Hematopoietic multipotent progenitor cell treated with erythropoietin and hydrocortisone succinate and interleukin-3 and kit ligand, for 8 days (in vitro differentiated cells): ENCODE measurements at regions not wholly inside any gene's neighbourhood (a gene's known extent, or its start where the extent isn't known, plus 50 kb on each side); places are given as distances from the start of the nearest gene placed in this dataset.

Experiments
- DNase-seq: peaks from one replicate; pipeline ENCODE4 v3.0.0-alpha.2; 2015

GRCh38 chr21:41560661-41561158, 52.8 kb upstream of the TMPRSS2 start:
- DNase-seq = no peak

GRCh38 chr21:41559658-41560631, 52.0 kb upstream of the TMPRSS2 start:
- DNase-seq = peak; percentile 3

- DNase-seq = no peak
These were observed 50.9 kb upstream of the TMPRSS2 start for GRCh38 chr21:41558842-41559241.

DNA sequence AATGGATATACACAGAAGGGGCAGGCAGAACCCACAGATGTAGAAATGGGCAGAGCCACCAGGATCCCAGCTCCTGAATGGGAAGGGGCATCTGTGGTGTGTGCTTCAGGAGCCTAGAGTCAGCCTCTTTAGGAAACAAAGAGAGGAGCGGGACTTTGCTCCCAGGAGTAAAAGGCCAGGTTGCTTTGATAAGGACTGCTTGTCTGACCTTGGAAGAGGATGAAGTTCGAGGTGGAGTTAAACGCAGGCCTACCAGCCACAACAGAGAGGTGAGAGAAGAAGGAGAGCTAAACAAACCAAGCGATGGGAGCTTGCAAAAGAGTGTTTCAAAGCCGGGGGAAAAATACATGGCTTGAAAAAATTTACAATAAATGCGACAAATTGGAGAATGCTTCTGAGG, 49.9 kb upstream of the TMPRSS2 start:
- no peak for DNase-seq
